ENCODE measurements at regions not wholly inside any gene's neighbourhood (a gene's known extent, or its start where the extent isn't known, plus 50 kb on each side); places are given as distances from the start of the nearest gene placed in this dataset.
"Not testable (repeated sequence)": the region's sequence is repeated elsewhere in the genome, so short reads cannot be mapped to it uniquely, and the experiment has no call there.

- DNase-seq (ENCODE audit: low read depth in 2 of 2, low spot score in 1 of 2), result no peak
These were observed 387.9 kb downstream of the TCERG1L start for GRCh38 chr10:130923596-130923995.

DNA sequence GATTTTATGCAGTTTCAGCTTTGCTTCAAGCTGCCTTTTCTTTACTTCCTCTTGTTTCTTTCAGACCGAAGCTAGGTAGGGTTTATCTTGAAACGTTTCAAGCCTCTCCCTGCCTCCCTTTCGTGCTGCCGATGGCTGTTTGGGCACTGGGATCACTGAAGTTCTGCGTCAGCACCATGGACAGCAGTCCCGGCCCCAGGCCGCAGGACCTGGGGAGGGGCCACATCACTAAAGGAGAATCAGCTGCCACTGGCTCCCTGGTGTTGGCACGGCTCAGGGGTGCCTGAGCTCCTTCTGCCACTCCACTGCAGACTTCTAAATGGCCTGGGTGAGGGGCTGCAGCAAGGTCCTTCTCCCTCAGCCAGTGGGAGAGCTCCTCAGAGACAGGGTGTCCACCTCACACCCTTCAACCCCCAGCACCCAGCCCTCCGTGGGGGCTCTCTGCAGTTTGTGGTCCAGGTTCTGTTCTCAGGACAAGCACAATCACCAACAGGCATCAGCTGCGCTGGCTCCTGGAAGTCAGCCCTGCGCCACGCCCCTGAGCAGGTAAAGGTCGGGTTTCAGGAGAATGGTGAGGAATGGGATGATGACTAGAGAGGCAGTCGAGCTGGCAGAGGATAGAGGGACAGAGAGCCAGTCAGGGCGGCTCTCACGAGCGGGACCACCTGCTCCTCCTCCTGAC lies 387.2 kb downstream of the TCERG1L start:
- DNase-seq (ENCODE audit: low read depth in 2 of 2, low spot score in 1 of 2), result no peak

- DNase-seq (ENCODE audit: low read depth in 2 of 2, low spot score in 1 of 2), result no peak
These were observed 385.1 kb downstream of the TCERG1L start for GRCh38 chr10:130926442-130926841.

DNA sequence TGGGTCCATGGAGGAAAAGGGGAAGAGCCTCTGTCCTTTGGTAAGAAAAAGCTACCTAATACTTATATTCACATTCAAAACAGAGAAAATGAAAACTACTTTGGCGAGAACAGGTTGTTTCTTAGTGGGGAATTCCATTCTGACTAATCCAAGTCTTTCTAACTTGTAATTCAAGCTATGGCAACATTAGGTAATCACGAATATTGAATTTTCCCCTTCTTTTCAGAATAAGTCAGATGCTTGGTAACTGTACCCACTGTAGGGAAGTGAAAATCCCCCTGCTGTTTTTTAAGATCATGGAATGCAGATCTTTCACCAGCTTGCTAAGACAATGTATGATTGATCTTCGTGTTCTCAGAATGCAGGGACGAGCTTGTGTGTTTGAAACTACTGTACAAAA lies 384.4 kb downstream of the TCERG1L start:
- no peak for DNase-seq (ENCODE audit: low read depth in 2 of 2, low spot score in 1 of 2)

DNA sequence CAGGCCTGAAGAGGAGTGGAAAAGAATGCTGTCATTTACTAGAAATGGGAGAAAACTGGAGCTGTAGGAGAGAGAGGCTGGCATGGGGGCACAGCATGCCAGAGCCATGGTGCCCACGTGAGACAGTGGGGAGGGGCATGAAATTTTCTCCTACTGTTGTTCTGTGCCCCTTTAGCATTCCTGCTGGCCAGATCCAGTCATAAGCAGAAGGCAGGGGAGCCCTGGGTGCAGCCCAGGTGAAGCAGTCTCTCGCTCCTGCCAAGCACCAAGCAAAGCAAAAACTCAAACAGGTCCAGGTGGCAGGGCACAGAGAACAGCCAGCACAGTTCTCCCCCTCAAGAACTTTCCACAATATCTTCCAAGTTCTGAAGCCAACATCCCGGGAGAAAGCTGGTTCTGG lies 383.2 kb downstream of the TCERG1L start:
- no peak for DNase-seq (ENCODE audit: low read depth in 2 of 2, low spot score in 1 of 2)

DNA sequence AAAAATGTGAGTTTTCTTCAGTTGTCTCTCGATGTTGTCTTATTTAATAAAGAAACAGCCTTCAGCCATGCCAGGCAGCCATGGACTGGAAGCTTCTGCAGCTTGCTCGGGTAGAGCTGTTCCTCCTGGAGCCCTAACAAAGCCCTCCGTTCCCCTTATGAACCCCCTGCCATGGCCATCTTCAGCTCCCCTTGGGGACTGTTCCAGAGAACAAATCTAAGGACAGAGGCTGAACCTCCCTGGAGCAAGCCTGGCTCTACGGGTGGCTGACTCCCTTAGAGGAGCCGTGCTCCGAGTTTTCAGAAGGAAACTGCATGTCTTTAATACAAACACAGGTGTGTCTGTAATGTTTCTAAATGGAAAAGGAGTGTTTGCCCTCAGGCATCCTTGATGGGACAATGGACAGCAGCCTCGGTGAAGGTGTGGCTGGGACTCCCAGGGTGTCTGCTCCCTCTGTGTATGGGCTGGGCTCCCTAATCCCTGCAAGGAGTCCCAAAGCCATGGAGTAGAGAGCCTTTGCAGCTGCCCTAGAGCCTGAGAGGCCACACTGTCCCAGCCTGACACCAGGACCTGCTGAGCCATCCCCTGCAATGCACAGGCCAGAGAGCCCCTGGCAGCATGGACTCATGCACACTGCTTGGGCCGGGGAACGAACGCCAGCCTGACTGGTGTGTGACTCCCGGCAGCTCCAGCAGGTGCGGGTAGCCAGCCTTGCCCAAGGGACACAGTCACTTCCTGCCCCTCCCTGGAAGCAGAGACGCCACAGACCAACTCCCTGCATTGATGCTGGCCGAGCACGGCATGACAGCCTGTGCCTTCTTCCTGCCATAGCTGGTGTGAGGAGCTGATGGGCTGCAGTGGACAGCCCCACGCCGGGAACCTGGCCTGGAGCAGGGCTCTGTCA lies 381.8 kb downstream of the TCERG1L start:
- DNase-seq (ENCODE audit: low read depth in 2 of 2, low spot score in 1 of 2), result no peak

GRCh38 chr10:130930821-130931220 lies 380.7 kb downstream of the TCERG1L start:
- no peak for DNase-seq (ENCODE audit: low read depth in 2 of 2, low spot score in 1 of 2)

DNA sequence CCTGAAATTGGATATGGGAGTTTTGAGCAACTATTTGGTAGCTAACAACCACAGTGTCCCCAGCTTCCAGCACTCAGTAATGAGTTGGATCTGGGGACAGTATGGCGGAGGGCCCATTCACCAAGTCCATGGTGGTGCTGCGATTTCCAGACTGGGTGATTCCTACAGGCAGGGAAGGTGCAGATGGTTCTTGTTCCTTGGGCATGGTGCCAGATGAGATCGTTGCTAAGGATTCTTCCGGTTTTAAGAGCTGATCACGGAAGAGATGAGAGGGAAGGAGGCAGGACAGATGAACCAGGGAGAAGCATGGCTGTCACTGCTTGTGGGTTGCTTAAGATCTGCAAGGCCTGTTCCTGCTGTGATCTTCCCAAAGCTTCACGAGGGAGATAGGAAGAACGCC lies 380.3 kb downstream of the TCERG1L start:
- DNase-seq (ENCODE audit: low read depth in 2 of 2, low spot score in 1 of 2), result no peak

DNA sequence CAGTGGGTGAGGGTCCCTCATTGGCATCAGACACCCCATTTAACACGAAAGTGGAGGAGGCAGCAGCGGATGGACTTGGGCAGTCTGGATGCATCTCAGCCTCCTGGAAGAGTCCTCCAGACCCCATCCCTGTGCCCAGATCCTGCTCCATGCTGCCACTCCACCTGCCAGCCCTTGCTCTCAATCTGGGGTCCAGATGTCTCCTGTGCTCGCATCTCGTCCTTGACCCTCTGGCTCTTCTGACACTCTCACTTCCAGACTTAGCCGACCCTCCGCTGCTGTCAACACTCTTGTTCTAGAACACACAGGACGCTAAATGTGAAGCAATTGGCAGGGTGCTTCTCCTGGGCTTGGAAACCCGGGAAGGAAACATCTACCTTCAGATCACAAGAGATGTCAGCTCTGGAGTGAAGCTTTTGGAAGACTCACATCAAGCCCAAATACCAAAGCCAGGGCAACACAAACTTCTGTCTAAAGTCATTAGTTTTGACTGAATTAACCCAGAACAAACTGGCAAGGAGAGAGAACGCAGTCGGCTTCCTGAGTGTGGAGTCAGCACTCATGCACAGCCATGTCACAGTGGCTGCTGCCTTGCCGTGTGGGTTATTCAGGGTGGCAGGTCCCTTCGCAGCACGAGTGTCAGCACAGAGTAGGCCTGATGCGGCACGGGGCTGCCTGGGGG lies 379.1 kb downstream of the TCERG1L start:
- DNase-seq (ENCODE audit: low read depth in 2 of 2, low spot score in 1 of 2), result no peak

GRCh38 chr10:130933008-130933390 lies 378.5 kb downstream of the TCERG1L start:
- DNase-seq (ENCODE audit: low read depth in 2 of 2, low spot score in 1 of 2), result no peak

DNA sequence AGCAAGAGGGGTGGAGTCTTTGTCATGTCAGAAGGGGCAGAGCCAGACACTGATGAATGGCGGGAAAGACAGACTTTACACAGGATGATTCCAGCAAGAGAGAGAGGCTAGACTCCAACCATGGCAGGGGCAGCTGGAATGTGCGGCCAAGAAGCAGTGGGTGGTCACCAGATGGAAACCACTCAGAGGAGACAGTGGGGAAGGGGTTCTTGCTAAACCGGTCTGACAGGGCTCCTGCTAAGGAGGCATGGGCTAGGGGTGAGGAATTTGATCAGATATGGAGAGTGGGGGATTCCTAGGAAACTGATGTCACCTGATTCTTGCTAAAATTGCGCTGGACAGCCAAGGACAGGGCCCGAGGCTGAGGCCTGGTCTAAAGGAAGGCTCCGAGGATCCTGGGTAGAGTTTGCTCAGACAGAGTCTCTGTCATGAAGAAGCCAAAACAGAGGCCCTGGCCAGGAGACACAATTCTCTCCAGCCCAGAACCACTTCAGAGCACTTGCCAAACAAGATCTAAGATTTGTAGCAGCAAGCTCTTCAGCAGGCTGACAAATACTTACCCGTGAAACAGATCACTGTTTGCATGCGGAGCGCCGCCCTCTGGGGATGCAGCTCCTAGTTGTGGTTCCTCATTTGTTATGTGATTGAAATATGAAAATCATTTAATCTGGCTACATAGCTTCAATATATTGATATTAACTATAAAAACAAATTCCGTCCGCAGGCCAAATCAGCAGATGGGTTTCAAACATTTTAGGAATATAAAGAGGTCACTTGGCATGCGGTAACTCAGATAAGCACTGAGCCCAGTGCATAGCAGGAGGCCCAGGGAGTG lies 377.0 kb downstream of the TCERG1L start:
- DNase-seq (ENCODE audit: low read depth in 2 of 2, low spot score in 1 of 2), result no peak

DNA sequence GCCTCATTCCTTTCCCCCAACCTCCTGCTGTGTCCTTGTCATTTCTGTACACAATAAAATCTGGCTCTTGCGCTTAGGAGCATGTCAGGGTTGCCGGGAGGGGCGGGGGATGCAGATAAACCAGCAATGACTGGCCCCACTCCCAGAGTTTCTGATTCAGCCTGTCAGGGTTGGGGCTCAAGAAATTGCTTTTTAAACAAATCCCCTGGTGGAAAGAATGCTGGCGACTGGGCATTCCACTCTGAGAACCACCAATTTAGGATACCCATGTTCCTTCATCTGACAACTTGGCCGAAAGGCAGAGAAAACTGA lies 376.4 kb downstream of the TCERG1L start:
- DNase-seq (ENCODE audit: low read depth in 2 of 2, low spot score in 1 of 2), result no peak

- DNase-seq (ENCODE audit: low read depth in 2 of 2, low spot score in 1 of 2), result no peak
These were observed 375.5 kb downstream of the TCERG1L start for GRCh38 chr10:130935897-130936550.

GRCh38 chr10:130936851-130937250 lies 374.7 kb downstream of the TCERG1L start:
- DNase-seq (ENCODE audit: low read depth in 2 of 2, low spot score in 1 of 2), result no peak

- no peak for DNase-seq (ENCODE audit: low read depth in 2 of 2, low spot score in 1 of 2)
These were observed 373.5 kb downstream of the TCERG1L start for GRCh38 chr10:130938051-130938450.

DNA sequence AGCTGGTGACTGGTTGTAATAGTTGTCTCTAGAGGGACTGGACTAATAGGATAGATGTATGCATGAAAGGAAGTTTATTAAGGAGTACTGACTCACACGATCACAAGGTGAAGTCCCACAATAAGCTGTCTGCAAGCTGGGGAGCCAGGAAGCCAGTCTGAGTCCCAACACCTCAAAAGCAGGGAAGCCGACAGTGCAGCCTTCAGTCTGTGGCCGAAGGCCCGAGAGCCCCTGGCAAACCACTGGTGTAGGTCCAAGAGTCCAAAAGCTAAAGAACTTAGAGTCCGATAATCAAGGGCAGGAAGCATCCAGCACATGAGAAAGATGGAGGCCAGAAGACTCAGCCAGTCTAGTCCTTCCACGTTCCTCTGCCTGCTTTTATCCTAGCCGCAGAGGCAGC lies 372.6 kb downstream of the TCERG1L start:
- not testable (repeated sequence) for DNase-seq (ENCODE audit: low read depth in 2 of 2, low spot score in 1 of 2)

- DNase-seq (ENCODE audit: low read depth in 2 of 2, low spot score in 1 of 2), result no peak
These were observed 369.6 kb downstream of the TCERG1L start for GRCh38 chr10:130941886-130942285.

- no peak for DNase-seq (ENCODE audit: low read depth in 2 of 2, low spot score in 1 of 2)
These were observed 359.4 kb downstream of the TCERG1L start for GRCh38 chr10:130952086-130952485.

DNA sequence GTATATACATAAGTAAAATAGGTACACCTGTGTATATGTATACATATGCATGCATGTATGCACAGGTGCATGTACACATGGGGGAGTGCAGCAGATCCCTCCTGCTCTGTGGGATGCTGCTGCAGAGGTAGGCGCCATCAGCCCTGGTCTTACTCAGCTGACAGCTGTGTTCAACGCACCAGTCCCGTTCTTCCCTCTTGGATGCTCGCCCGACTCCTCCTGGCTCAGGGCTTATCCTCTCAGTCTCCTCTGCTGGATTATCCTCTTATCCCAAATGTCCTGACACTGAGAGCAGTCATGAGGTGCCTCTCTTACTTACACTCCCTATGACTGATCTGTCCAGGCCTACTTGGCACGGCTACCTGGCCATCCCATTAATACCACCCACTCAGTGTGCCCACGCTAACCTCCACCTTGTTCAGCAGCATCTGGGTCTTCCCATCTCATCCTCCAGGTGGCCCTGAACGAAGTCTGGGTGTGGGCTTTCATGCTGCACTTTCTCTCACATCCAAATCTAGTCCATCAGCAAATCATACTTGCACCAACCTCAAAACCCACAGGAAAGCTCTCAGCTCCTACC lies 357.1 kb downstream of the TCERG1L start:
- no peak for DNase-seq (ENCODE audit: low read depth in 2 of 2, low spot score in 1 of 2)

DNA sequence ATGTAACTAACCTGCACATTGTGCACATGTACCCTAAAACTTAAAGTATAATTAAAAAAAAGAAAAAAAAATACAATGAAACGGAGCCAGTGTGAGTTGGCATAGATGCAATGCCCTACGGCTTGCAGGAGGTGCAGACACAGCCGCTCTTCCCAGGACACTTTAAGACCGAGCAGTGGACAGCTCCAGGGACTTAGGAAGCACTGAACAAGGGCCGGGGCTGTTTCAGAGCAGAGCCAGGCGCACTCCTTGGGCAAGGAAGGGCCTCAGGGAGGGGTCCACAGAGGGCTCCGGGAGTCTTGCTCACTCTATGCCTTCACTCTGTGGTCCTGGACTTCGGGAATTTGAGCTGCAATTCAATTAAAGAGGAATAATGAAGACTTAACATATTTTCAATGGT lies 355.3 kb downstream of the TCERG1L start:
- no peak for DNase-seq (ENCODE audit: low read depth in 2 of 2, low spot score in 1 of 2)
